BLaER1 (cell line): ENCODE measurements at regions not wholly inside any gene's neighbourhood (a gene's known extent, or its start where the extent isn't known, plus 50 kb on each side); places are given as distances from the start of the nearest gene placed in this dataset.
A peak's percentile ranks its signal among the peaks of the same experiment; 100 is the strongest.

Source experiments
- H3K27ac ChIP-seq: shearing (Covaris generic); formaldehyde crosslinking; 2 replicates; pipeline ENCODE4 v1.8.1; 2022
- H3K27me3 ChIP-seq: shearing (Covaris generic); formaldehyde crosslinking; 2 replicates; pipeline ENCODE4 v1.8.1; 2022
- H3K36me3 ChIP-seq: shearing (Covaris generic); formaldehyde crosslinking; 2 replicates; pipeline ENCODE4 v1.8.1; 2022
- H3K4me1 ChIP-seq: shearing (Covaris generic); formaldehyde crosslinking; 2 replicates; pipeline ENCODE4 v1.8.1; 2022
- H3K4me2 ChIP-seq: shearing (Covaris generic); formaldehyde crosslinking; 2 replicates; pipeline ENCODE4 v1.8.1; 2022
- H3K4me3 ChIP-seq: shearing (Covaris generic); formaldehyde crosslinking; 2 replicates; pipeline ENCODE4 v1.8.1; 2022
- H3K9ac ChIP-seq: shearing (Covaris generic); formaldehyde crosslinking; 2 replicates; pipeline ENCODE4 v1.8.1; 2022
- H3K9me3 ChIP-seq: shearing (Covaris generic); formaldehyde crosslinking; 2 replicates; pipeline ENCODE4 v1.8.1; 2022
- H4K20me1 ChIP-seq: shearing (Covaris generic); formaldehyde crosslinking; 2 replicates; pipeline ENCODE4 v1.8.1; 2022
- Cebpa-rat ChIP-seq: shearing (Covaris generic); IDR thresholded peaks from 2 replicates; pipeline ENCODE4 v1.8.1; 2022

- Histone ChIP-seq H3K9me3 (0 out of 2 replicates have a peak, but pooled peaks cover under 1% of the 10 kb centered on the region), H4K20me1 (no peaks in the 10 kb centered on the region), H3K4me1 (peaks cover 9% of the 10 kb centered on the region), H3K27ac (no peak overlapping the region), H3K4me2 (peak overlapping the region; percentile 50), H3K27me3 (no peaks in the 10 kb centered on the region), H3K4me3 (no peak overlapping the region), H3K9ac (no peak overlapping the region), H3K36me3 (no peaks in the 10 kb centered on the region)
- 0 out of 2 replicates have a peak, but pooled peaks have one; percentile 22 for TF ChIP-seq Cebpa-rat
These were observed 187.7 kb upstream of the CNTNAP2 start for GRCh38 chr7:145928937-145929336.

GRCh38 chr7:145919712-145920111 is 196.9 kb upstream of the CNTNAP2 start:
- no peak overlapping the region for H3K9ac ChIP-seq
- H3K36me3 ChIP-seq, result no peaks in the 10 kb centered on the region
- no peak for TF ChIP-seq Cebpa-rat
- H4K20me1 ChIP-seq, result no peaks in the 10 kb centered on the region
- H3K4me3 ChIP-seq, result no peak overlapping the region
- H3K27me3 ChIP-seq, result no peaks in the 10 kb centered on the region
- no peak overlapping the region for H3K4me2 ChIP-seq
- no peaks in the 10 kb centered on the region for H3K4me1 ChIP-seq
- H3K27ac ChIP-seq, result no peak overlapping the region
- H3K9me3 ChIP-seq, result peaks cover 26% of the 10 kb centered on the region

- Histone ChIP-seq H3K4me3 (no peak overlapping the region), H3K4me2 (no peak overlapping the region), H3K4me1 (no peaks in the 10 kb centered on the region), H4K20me1 (no peaks in the 10 kb centered on the region), H3K9me3 (peaks cover 45% of the 10 kb centered on the region), H3K9ac (no peak overlapping the region), H3K36me3 (peaks cover 3% of the 10 kb centered on the region; the same call in 1 of the 2 replicates), H3K27me3 (no peaks in the 10 kb centered on the region), H3K27ac (no peak overlapping the region)
- TF ChIP-seq Cebpa-rat, result no peak
These were observed 199.8 kb upstream of the CNTNAP2 start for GRCh38 chr7:145916776-145917175.

- no peak overlapping the region for H3K9ac ChIP-seq
- H3K4me3 ChIP-seq, result no peak overlapping the region
- no peaks in the 10 kb centered on the region for H4K20me1 ChIP-seq
- H3K36me3 ChIP-seq, result peaks cover 8% of the 10 kb centered on the region; the same call in 1 of the 2 replicates
- TF ChIP-seq Cebpa-rat, result no peak
- no peaks in the 10 kb centered on the region for H3K27me3 ChIP-seq
- peaks cover 43% of the 10 kb centered on the region for H3K9me3 ChIP-seq
- peaks cover 11% of the 10 kb centered on the region for H3K4me1 ChIP-seq
- H3K27ac ChIP-seq, result no peak overlapping the region
- no peak overlapping the region for H3K4me2 ChIP-seq
These were observed 200.9 kb upstream of the CNTNAP2 start for GRCh38 chr7:145915679-145916078.

GRCh38 chr7:145909991-145910513 is 206.5 kb upstream of the CNTNAP2 start:
- H3K9ac ChIP-seq, result no peak overlapping the region
- H3K4me3 ChIP-seq, result no peak overlapping the region; the same call in 1 of the 2 replicates
- peaks cover 42% of the 10 kb centered on the region for H3K4me1 ChIP-seq
- peaks cover 8% of the 10 kb centered on the region; the same call in 1 of the 2 replicates for H3K36me3 ChIP-seq
- H3K27me3 ChIP-seq, result no peaks in the 10 kb centered on the region
- peak; percentile 46; the same call in 1 of the 2 replicates for TF ChIP-seq Cebpa-rat
- H3K4me2 ChIP-seq, result peak overlapping the region; percentile 67
- peaks cover 24% of the 10 kb centered on the region for H3K9me3 ChIP-seq
- no peaks in the 10 kb centered on the region for H4K20me1 ChIP-seq
- H3K27ac ChIP-seq, result peak overlapping the region; percentile 83

GRCh38 chr7:145903658-145904057 is 212.9 kb upstream of the CNTNAP2 start:
- no peak overlapping the region for H3K27ac ChIP-seq
- H3K36me3 ChIP-seq, result no peaks in the 10 kb centered on the region
- peaks cover 12% of the 10 kb centered on the region for H3K4me1 ChIP-seq
- no peak overlapping the region for H3K9ac ChIP-seq
- H3K4me3 ChIP-seq, result no peak overlapping the region
- peaks cover 25% of the 10 kb centered on the region for H3K9me3 ChIP-seq
- no peaks in the 10 kb centered on the region for H4K20me1 ChIP-seq
- H3K4me2 ChIP-seq, result no peak overlapping the region
- no peak for TF ChIP-seq Cebpa-rat
- no peaks in the 10 kb centered on the region for H3K27me3 ChIP-seq

- H3K4me3 ChIP-seq, result no peak overlapping the region
- H3K27me3 ChIP-seq, result no peaks in the 10 kb centered on the region
- TF ChIP-seq Cebpa-rat, result no peak
- H3K27ac ChIP-seq, result no peak overlapping the region
- H3K4me2 ChIP-seq, result no peak overlapping the region
- no peaks in the 10 kb centered on the region for H3K36me3 ChIP-seq
- H4K20me1 ChIP-seq, result no peaks in the 10 kb centered on the region
- no peak overlapping the region for H3K9ac ChIP-seq
- H3K9me3 ChIP-seq, result peaks cover 29% of the 10 kb centered on the region
- H3K4me1 ChIP-seq, result no peaks in the 10 kb centered on the region
These were observed 214.5 kb upstream of the CNTNAP2 start for GRCh38 chr7:145902123-145902522.

- Histone ChIP-seq H3K36me3 (no peaks in the 10 kb centered on the region), H3K4me1 (no peaks in the 10 kb centered on the region), H4K20me1 (no peaks in the 10 kb centered on the region), H3K4me2 (no peak overlapping the region), H3K27me3 (no peaks in the 10 kb centered on the region), H3K9ac (no peak overlapping the region), H3K4me3 (no peak overlapping the region), H3K9me3 (peaks cover 34% of the 10 kb centered on the region), H3K27ac (no peak overlapping the region)
- no peak for TF ChIP-seq Cebpa-rat
These were observed 216.7 kb upstream of the CNTNAP2 start for GRCh38 chr7:145899938-145900337.

GRCh38 chr7:145893925-145894535 is 222.6 kb upstream of the CNTNAP2 start:
- H3K9ac ChIP-seq, result no peak overlapping the region
- no peak overlapping the region for H3K4me3 ChIP-seq
- H4K20me1 ChIP-seq, result no peaks in the 10 kb centered on the region
- no peak overlapping the region for H3K27ac ChIP-seq
- no peaks in the 10 kb centered on the region for H3K4me1 ChIP-seq
- H3K9me3 ChIP-seq, result peaks cover 9% of the 10 kb centered on the region
- TF ChIP-seq Cebpa-rat, result no peak
- H3K36me3 ChIP-seq, result no peaks in the 10 kb centered on the region
- H3K27me3 ChIP-seq, result no peaks in the 10 kb centered on the region
- H3K4me2 ChIP-seq, result no peak overlapping the region

- no peak for TF ChIP-seq Cebpa-rat
- Histone ChIP-seq H3K36me3 (no peaks in the 10 kb centered on the region), H3K9ac (no peak overlapping the region), H4K20me1 (no peaks in the 10 kb centered on the region), H3K27me3 (no peaks in the 10 kb centered on the region), H3K27ac (no peak overlapping the region), H3K4me3 (no peak overlapping the region), H3K4me2 (no peak overlapping the region), H3K9me3 (no peaks in the 10 kb centered on the region), H3K4me1 (no peaks in the 10 kb centered on the region)
These were observed 231.7 kb upstream of the CNTNAP2 start for GRCh38 chr7:145884716-145885514.
